H9 (cell line): ENCODE measurements at regions not wholly inside any gene's neighbourhood (a gene's known extent, or its start where the extent isn't known, plus 50 kb on each side); places are given as distances from the start of the nearest gene placed in this dataset.

Experiments used
- DNase-seq: peaks from one replicate; pipeline ENCODE4 v3.0.0-alpha.2; 2017
- H2AFZ ChIP-seq: one replicate; pipeline ENCODE4 v1.6.1; 2013; ENCODE audit warnings: mild to moderate bottlenecking, low read length, control low read depth, moderate library complexity
- H2AK5ac ChIP-seq: 2 replicates; pipeline ENCODE4 v1.6.1; 2013; ENCODE audit warnings: low read length, control low read depth, mixed read lengths; ENCODE audit not compliant: insufficient read length
- H2BK120ac ChIP-seq: one replicate; pipeline ENCODE4 v1.6.1; 2013; ENCODE audit warnings: low read depth, mild to moderate bottlenecking, low read length, control low read depth, inconsistent platforms; ENCODE audit not compliant: poor library complexity, severe bottlenecking
- H2BK12ac ChIP-seq: 2 replicates; pipeline ENCODE4 v1.6.1; 2013; ENCODE audit warnings: low read length, control low read depth, mixed read lengths, low read depth; ENCODE audit not compliant: insufficient read length
- H2BK15ac ChIP-seq: 2 replicates; pipeline ENCODE4 v1.6.1; 2013; ENCODE audit warnings: low read depth, low read length, control low read depth
- H2BK20ac ChIP-seq: one replicate; pipeline ENCODE4 v1.6.1; 2013; ENCODE audit warnings: low read depth, mild to moderate bottlenecking, low read length, control low read depth, inconsistent platforms; ENCODE audit not compliant: poor library complexity, severe bottlenecking
- H2BK5ac ChIP-seq: 2 replicates; pipeline ENCODE4 v1.6.1; 2013; ENCODE audit warnings: low read length, control low read depth, mixed read lengths; ENCODE audit not compliant: insufficient read length
- H3K14ac ChIP-seq: 2 replicates; pipeline ENCODE4 v1.6.1; 2013; ENCODE audit warnings: low read length, control low read depth; ENCODE audit not compliant: insufficient read depth
- H3K18ac ChIP-seq: 2 replicates; pipeline ENCODE4 v1.6.1; 2013; ENCODE audit warnings: low read depth, mild to moderate bottlenecking, mixed read lengths, low read length, control low read depth; ENCODE audit not compliant: insufficient read length
- H3K23ac ChIP-seq: 2 replicates; pipeline ENCODE4 v1.6.1; 2013; ENCODE audit warnings: low read length, control low read depth, mixed read lengths, low read depth; ENCODE audit not compliant: insufficient read length
- H3K23me2 ChIP-seq: 2 replicates; pipeline ENCODE4 v1.6.1; 2013; ENCODE audit warnings: low read depth, mild to moderate bottlenecking, mixed read lengths, low read length, control low read depth; ENCODE audit not compliant: insufficient read length, poor library complexity, severe bottlenecking
- H3K27ac ChIP-seq: 2 replicates; pipeline ENCODE4 v1.5.1; 2013; ENCODE audit warnings: low read length, control low read depth, mixed read lengths, low read depth; ENCODE audit not compliant: insufficient read length
- H3K27me3 ChIP-seq: 2 replicates; pipeline ENCODE4 v1.6.1; 2013; ENCODE audit warnings: low read length, control low read depth, inconsistent platforms; ENCODE audit not compliant: insufficient read depth
- H3K4ac ChIP-seq: 2 replicates; pipeline ENCODE4 v1.6.1; 2013; ENCODE audit warnings: low read depth, mild to moderate bottlenecking, control low read depth, inconsistent platforms, low read length, moderate library complexity
- H3K4me1 ChIP-seq: 2 replicates; pipeline ENCODE4 v1.6.1; 2013; ENCODE audit warnings: low read length, control low read depth, inconsistent platforms; ENCODE audit not compliant: insufficient read depth
- H3K4me2 ChIP-seq: 2 replicates; pipeline ENCODE4 v1.6.1; 2013; ENCODE audit warnings: low read length, control low read depth, mixed read lengths; ENCODE audit not compliant: insufficient read length, insufficient read depth
- H3K56ac ChIP-seq: 2 replicates; pipeline ENCODE4 v1.6.1; 2013; ENCODE audit warnings: low read depth, mild to moderate bottlenecking, mixed read lengths, low read length, control low read depth; ENCODE audit not compliant: insufficient read length
- H3K79me1 ChIP-seq: 2 replicates; pipeline ENCODE4 v1.6.1; 2013; ENCODE audit warnings: low read depth, mild to moderate bottlenecking, moderate library complexity, low read length, control low read depth, inconsistent platforms; ENCODE audit not compliant: insufficient read depth, poor library complexity, severe bottlenecking
- H3K79me2 ChIP-seq: 2 replicates; pipeline ENCODE4 v1.6.1; 2013; ENCODE audit warnings: low read length, control low read depth, inconsistent platforms; ENCODE audit not compliant: insufficient read depth
- H3K9ac ChIP-seq: 2 replicates; pipeline ENCODE4 v1.6.1; 2013; ENCODE audit warnings: low read length, control low read depth, mixed read lengths; ENCODE audit not compliant: insufficient read length; ENCODE audit errors: extremely low read depth
- H3K9me3 ChIP-seq: one replicate; pipeline ENCODE4 v1.6.1; 2013; ENCODE audit warnings: low read depth, low read length, inconsistent platforms; ENCODE audit not compliant: control insufficient read depth
- H3T11ph ChIP-seq: one replicate; pipeline ENCODE4 v1.6.1; 2013; ENCODE audit warnings: mild to moderate bottlenecking, low read length, control low read depth, inconsistent platforms
- H4K20me1 ChIP-seq: one replicate; pipeline ENCODE4 v1.6.1; 2013; ENCODE audit not compliant: control insufficient read depth, insufficient read length, insufficient read depth
- H4K5ac ChIP-seq: 2 replicates; pipeline ENCODE4 v1.6.1; 2013; ENCODE audit warnings: low read depth, mild to moderate bottlenecking, mixed read lengths, low read length, control low read depth; ENCODE audit not compliant: insufficient read length
- H4K8ac ChIP-seq: replicated peaks from 2 replicates; pipeline ENCODE4 v1.6.1; 2013; ENCODE audit warnings: low read length, control low read depth, mixed read lengths, low read depth; ENCODE audit not compliant: insufficient read length
- H4K91ac ChIP-seq: 2 replicates; pipeline ENCODE4 v1.6.1; 2013; ENCODE audit warnings: low read depth, mild to moderate bottlenecking, moderate library complexity, mixed read lengths, low read length, control low read depth; ENCODE audit not compliant: insufficient read length
- H3K27ac Mint-ChIP-seq, 3 experiments: 2 replicates in 2 of 3; 3 replicates in 1 of 3; pipeline ENCODE4 v1.8.0; 2020 to 2021; ENCODE audit warnings: mixed read lengths in 3 of 3, mild to moderate bottlenecking in 1 of 3, moderate library complexity in 1 of 3
- H3K27me3 Mint-ChIP-seq: 2 replicates; pipeline ENCODE4 v1.8.0; 2021; ENCODE audit warnings: low read depth, mild to moderate bottlenecking, moderate library complexity, mixed read lengths
- H3K36me3 Mint-ChIP-seq, 3 experiments: 2 replicates in 2 of 3; 3 replicates in 1 of 3; pipeline ENCODE4 v1.8.0; 2020 to 2021; ENCODE audit warnings: low read depth in 3 of 3, mixed read lengths in 3 of 3; ENCODE audit not compliant: insufficient read depth in 1 of 3
- H3K4me1 Mint-ChIP-seq, 2 experiments: 2 replicates each; pipeline ENCODE4 v1.8.0; 2020; ENCODE audit warnings: mixed read lengths in 2 of 2
- H3K4me3 Mint-ChIP-seq, 2 experiments: 2 replicates in 1 of 2; 3 replicates in 1 of 2; pipeline ENCODE4 v1.8.0; 2020 to 2021; ENCODE audit warnings: mild to moderate bottlenecking in 2 of 2, mixed read lengths in 2 of 2, moderate library complexity in 1 of 2
- H3K9me3 Mint-ChIP-seq, 2 experiments: 2 replicates in 1 of 2; 3 replicates in 1 of 2; pipeline ENCODE4 v1.8.0; 2020; ENCODE audit warnings: mild to moderate bottlenecking in 2 of 2, mixed read lengths in 2 of 2, moderate library complexity in 1 of 2
- CTCF ChIP-seq: fragments of 200-600 bp; sonication (generic); conservative IDR thresholded peaks from 3 replicates; pipeline ENCODE4 v1.8.0; 2021; ENCODE audit warnings: antibody characterized with exemption, mild to moderate bottlenecking
- WGBS: extraction: QIAGEN DNeasy Blood & Tissue Kit; methylation state at CpG from one replicate; pipeline ENCODE4 v1.1.7; 2013; ENCODE audit warnings: missing lambda C conversion rate, low lambda C conversion rate, mixed read lengths; ENCODE audit not compliant: insufficient read length; ENCODE audit errors: extremely low coverage; 5-methylcytosine and 5-hydroxymethylcytosine counted together

- no CpG with 5 or more reads among the region's 4 CpGs for WGBS
- peaks cover 18 to 19% of the 10 kb centered on the region in 2 experiments for H3K4me1 Mint-ChIP-seq
- no peak for TF ChIP-seq CTCF
These were observed 461.5 kb downstream of the ANXA1 start for GRCh38 chr9:73613092-73613701.

More at GRCh38 chr9:73613092-73613701, 461.5 kb downstream of the ANXA1 start:
- H3K27me3 ChIP-seq = no peaks in the 10 kb centered on the region
- H2BK15ac ChIP-seq = no peak overlapping the region
- no peak overlapping the region for H3K27ac Mint-ChIP-seq
- H3K36me3 Mint-ChIP-seq = no peaks in the 10 kb centered on the region; a peak in 2 of 7 replicates
- H2BK5ac ChIP-seq = no peak overlapping the region
- H3K4ac ChIP-seq = no peak overlapping the region
- no peak for DNase-seq
- no peak overlapping the region for H3K4me2 ChIP-seq
- no peak overlapping the region for H4K91ac ChIP-seq
- H3K56ac ChIP-seq = no peak overlapping the region
- H3K23ac ChIP-seq = no peak overlapping the region
- no peak overlapping the region for H4K8ac ChIP-seq
- H3K27me3 Mint-ChIP-seq = no peaks in the 10 kb centered on the region
- no peak overlapping the region for H2BK12ac ChIP-seq
- no peak overlapping the region for H3K14ac ChIP-seq
- no peak overlapping the region for H2BK120ac ChIP-seq
- no peaks in the 10 kb centered on the region for H4K20me1 ChIP-seq
- H2AK5ac ChIP-seq = no peak overlapping the region
- H3K9me3 ChIP-seq = no peaks in the 10 kb centered on the region
- no peak overlapping the region for H2AFZ ChIP-seq
- H3K18ac ChIP-seq = no peak overlapping the region
- H4K5ac ChIP-seq = no peak overlapping the region
- H3K79me2 ChIP-seq = no peaks in the 10 kb centered on the region
- H3K9ac ChIP-seq = no peak overlapping the region
- no peak overlapping the region for H3K4me3 Mint-ChIP-seq
- no peaks in the 10 kb centered on the region for H3K23me2 ChIP-seq
- no peak overlapping the region for H2BK20ac ChIP-seq
- peaks cover 5% of the 10 kb centered on the region; the same call in 1 of the 2 replicates for H3K4me1 ChIP-seq
- H3K9me3 Mint-ChIP-seq = no peaks in the 10 kb centered on the region
- H3K27ac ChIP-seq = no peak overlapping the region
- no peak overlapping the region for H3T11ph ChIP-seq
- no peaks in the 10 kb centered on the region for H3K79me1 ChIP-seq
